Urothelium cell line (cell line): ENCODE measurements at regions not wholly inside any gene's neighbourhood (a gene's known extent, or its start where the extent isn't known, plus 50 kb on each side); places are given as distances from the start of the nearest gene placed in this dataset.

Experiments used
- DNase-seq: peaks from one replicate; pipeline ENCODE4 v3.0.0; 2011; ENCODE audit warnings: low spot score, mixed read lengths
- FAIRE-seq: peaks from 2 replicates; lab custom pipeline; 2011; peaks lifted over from hg19 to GRCh38; lab: Jason Lieb, UNC

DNA sequence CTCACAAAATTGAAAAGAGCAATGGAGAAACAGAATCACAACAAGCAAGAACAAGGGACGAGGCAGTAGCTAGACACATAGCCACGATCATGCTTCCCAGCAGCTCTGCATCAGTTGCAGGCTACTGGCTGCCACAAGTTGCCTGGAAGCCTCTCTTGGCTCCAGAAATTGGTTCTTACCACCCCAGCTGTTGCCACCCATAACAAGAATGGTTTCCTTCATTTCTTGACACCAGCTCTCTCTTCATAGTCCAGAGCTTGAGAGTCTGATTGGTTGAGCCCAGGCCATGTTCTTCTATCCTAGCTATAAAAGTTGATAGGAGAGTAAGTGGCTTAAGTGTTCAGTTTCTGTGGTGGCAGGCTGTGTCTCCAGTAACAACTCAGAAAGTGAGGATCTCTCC is 210.7 kb upstream of the ANKRD55 start:
- FAIRE-seq (no peak), DNase-seq (no peak)

DNA sequence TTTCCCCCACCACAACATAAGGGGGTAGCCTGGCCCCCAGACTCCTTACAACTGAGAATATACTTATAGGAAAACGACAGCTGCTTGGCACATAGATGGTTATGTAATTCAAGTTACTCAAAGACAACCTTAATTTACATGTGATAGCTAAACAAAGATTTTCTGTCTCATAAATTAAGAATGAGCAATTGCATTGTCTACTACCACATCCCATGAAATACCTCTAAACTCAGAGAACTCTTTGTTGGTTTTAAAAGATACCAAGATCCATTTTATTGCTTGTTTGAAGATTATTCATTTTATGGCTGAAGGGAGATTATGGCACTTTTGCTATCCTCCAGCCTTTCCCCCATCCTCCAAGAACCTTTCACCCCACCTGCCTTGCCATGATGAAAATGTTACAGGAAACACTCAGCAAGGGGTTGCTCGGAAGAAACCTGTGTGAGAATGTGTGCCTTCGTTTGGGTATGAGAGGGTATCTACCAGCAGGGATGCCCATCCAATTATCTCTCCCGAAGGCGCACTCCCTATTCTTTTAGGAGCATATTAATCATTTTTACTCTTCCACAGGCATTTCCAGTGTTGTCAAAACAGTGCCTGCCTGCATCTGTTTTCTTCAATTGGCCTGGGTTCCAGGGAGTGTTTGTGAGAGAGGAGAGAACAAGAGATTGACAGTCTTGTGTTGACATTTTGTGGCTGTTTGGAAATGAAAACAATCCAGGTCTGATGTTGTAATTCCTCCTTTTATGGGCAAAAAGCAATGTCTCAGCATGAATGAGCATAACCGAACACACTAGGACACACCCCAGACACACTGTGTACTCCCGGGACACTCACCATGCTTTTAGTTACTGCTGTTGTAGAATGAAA is 208.0 kb upstream of the ANKRD55 start:
- DNase-seq (no peak), FAIRE-seq (no peak)

GRCh38 chr5:56434986-56435385 is 201.9 kb upstream of the ANKRD55 start:
- FAIRE-seq (no peak), DNase-seq (no peak)

DNA sequence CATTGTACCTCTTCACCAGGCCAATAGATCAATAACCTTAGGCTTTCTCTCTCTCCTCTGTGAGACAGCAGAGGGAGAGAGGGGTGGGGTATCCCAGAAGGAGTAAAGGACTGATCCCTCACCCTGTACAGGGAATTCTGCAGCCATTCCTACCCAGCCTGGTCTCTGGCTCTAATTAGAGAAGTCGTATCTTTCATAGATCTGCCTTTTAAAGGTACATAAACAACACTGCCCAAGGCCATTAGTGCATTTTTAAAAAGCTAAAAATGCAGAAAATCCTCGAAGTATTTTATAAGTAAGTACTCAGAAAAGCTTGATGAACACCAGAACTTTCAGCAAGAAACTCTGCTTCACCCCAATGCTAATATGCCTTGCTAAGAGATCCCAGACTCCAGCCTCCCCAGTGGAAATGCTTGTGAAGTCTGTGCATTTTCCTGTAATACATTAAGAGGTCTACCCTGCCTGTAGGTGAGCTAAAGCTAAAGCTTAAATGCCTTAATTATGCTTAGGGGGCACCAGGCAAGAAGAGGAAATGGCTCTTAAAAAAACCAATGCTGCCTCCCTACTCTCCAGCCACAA is 200.0 kb upstream of the ANKRD55 start:
- FAIRE-seq (no peak), DNase-seq (no peak)

DNA sequence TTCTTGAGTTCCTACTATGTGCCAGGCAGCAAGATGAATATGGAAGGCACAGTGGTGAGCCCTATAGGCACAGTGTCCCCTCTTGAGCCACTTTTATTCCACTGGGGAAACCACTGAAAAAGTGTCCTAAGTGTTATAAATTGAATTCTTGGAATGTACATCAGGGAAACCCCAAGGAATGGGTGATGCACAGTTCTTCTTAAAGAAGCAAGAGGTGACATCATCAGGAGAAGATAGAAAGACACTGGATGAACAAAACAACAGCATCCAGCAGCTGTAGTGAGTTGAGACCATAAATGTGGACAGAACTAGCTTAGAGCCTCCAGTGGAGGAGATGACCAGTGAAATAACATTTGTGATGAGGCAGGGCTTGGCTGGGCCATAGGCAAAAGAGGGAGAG is 199.2 kb upstream of the ANKRD55 start:
- no peak for FAIRE-seq
- no peak for DNase-seq

- no peak for FAIRE-seq
- no peak for DNase-seq
Measured at GRCh38 chr5:56430422-56430821, 197.3 kb upstream of the ANKRD55 start.

- DNase-seq (no peak), FAIRE-seq (no peak)
Measured at GRCh38 chr5:56429110-56429561, 196.0 kb upstream of the ANKRD55 start.

- FAIRE-seq: no peak
- no peak for DNase-seq
Measured at GRCh38 chr5:56426693-56427092, 193.6 kb upstream of the ANKRD55 start.

DNA sequence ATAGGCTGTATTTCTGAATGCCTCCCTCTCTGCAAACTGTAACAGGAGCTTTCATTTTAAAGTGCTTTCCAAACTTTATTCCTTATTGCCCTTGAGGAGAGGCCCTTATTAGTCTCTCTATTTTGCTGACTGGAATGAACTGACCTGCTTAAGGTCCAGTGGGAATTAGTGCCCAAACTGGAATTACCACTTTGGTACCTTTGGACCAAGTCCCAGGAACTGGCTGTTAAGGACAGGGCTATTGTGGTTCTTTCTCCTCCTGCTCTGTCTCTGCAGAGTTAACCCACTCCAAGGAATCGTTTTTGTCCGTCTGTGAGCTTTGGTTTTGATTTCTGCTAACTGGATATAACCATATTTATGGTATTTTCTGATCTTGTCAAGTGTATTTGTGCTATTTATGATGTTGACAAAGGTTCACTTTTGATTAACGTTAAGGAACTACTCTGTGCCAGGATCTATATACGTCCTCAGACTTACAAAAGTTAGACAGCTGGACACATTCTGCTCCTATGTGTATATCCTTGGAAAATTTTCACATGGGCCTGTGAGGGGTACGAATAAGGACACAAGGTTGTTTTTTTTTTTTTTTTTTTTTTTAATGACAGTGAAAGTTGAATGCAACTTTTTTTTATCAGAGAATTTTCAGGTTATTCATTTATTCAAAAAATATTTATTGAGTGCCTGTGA is 189.1 kb upstream of the ANKRD55 start:
- no peak for DNase-seq
- no peak for FAIRE-seq

DNA sequence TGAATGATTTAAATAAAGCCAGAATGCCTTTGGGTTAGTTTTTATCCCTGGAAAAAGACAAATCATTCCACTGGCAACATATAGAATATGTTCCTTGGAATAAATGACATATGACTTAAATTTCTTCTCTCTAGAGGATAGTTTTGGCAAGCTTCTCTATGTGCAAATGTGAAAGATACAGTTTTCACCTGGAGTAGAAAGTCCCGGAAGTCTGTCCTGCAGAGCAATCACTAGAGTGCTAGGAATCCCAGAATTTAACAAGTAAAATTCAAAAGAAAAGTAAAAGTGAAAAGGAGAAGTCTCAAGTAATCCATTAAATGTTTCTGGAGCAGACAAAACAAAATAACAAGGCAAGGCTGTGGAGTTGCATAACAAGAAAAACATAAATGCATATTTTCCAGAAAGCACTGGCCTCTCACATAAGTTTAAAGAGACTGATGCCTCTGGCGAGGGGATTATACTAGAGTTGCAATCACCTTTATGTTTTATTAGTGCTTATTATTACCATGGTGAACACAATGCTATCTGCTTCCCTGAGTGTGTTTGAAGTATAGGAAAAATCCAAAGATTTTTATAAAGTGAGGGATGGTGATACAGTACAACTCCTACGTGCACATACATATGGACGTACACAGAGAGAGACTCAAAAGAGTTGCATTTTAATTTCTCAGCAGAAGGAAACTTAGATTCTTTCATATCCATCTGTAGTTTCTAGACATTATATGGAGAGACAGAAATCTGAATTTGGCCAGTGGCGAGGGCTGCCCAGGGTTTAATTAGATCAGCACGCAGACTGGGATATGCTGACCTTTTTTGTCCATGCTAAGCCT is 188.3 kb upstream of the ANKRD55 start:
- FAIRE-seq (no peak), DNase-seq (no peak)

GRCh38 chr5:56420323-56420722 is 187.2 kb upstream of the ANKRD55 start:
- FAIRE-seq: no peak

DNA sequence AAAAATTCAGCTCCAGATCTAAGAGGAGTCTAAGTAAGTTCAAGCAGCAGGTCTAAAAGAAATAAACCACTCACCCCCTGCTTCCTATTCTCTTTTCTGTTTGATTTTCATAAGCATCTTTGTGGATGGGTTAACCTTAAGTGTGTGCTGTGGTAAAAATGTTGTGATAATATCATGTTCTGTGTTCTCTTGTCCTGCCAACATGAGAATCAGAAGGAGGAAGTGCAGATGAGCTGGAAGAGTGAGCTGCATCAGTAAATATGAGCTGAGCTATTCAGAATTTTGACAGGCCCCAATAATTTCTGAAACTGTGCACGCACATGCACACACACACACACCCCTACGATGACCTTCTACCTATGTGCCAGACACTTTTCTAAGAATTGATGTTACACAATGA is 186.5 kb upstream of the ANKRD55 start:
- FAIRE-seq: no peak
- DNase-seq: no peak

More at GRCh38 chr5:56420323-56420722, 187.2 kb upstream of the ANKRD55 start:
- no peak for DNase-seq

- no peak for FAIRE-seq
- no peak for DNase-seq
Measured at GRCh38 chr5:56415356-56415765, 182.2 kb upstream of the ANKRD55 start.

DNA sequence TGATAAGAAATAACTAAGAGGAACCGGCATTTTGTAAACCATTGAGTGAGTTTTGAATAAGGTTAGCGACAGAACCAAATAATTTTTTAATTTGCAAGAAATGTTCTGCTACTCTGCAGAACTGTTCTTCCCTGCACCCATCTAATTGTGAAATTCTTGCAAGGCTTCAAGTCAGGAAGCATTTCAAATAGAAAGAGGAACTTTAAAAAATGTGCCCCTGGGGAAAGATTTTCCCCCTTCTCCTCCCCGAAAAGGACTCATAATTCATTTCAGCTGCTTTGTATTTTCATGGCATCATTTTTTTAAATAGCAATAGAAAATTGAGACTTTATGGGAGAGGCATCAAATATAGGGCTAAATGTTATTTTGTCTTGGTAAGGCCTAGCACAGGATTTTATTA is 180.9 kb upstream of the ANKRD55 start:
- no peak for DNase-seq
- no peak for FAIRE-seq

- no peak for DNase-seq
- FAIRE-seq: no peak
Measured at GRCh38 chr5:56413546-56413945, 180.4 kb upstream of the ANKRD55 start.

GRCh38 chr5:56412601-56413379 is 179.7 kb upstream of the ANKRD55 start:
- DNase-seq: no peak
- no peak for FAIRE-seq

- FAIRE-seq: no peak
- no peak for DNase-seq
Measured at GRCh38 chr5:56410696-56411095, 177.6 kb upstream of the ANKRD55 start.

DNA sequence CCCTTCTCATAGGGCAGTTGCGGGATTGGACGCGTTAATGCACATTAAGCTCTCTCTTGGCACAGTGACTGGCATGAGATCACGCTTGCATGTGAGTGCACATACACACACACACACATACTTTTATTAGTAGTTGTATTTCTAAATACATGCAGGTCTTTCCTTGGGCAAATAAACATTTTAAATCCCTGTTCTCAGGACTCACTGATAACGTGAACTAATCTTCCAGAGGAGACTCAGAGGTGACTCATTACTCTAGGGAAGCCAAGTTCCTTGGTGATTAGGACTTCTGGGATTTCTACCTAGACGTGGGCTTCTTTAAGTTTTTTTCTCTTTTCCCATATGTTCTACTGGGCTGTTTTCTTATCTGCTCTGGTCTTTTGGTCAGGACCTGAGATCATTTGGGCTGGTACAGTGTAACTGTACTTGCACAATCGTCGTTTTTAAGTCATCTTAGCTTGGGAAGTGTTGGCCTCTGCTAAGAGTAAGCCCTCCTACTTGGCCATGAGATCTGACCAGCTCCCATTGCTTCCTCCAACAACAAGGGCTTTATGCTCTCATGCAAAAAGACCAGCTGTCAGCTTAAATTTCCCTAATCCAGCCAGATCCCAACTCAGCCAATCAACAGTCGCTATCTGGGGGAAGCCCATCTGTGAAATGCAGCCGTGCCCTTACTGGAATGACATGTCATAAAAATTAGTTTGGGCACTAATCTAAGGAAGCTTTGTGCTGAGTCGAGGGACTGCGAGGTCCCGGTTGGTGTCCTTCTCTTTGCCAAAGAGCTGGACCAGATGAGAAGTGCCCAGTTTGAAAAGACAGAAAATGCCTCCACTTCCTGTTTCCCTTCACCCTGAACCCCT is 176.4 kb upstream of the ANKRD55 start:
- no peak for DNase-seq
- no peak for FAIRE-seq

GRCh38 chr5:56406838-56407237 is 173.7 kb upstream of the ANKRD55 start:
- FAIRE-seq: no peak
- DNase-seq: no peak
